ENCODE measurements at regions not wholly inside any gene's neighbourhood (a gene's known extent, or its start where the extent isn't known, plus 50 kb on each side); places are given as distances from the start of the nearest gene placed in this dataset.

GRCh38 chr1:194544012-194544411, 1357.6 kb upstream of the B3GALT2 start:
- no peak for DNase-seq (ENCODE audit: low read depth in 2 of 2)

GRCh38 chr1:194538453-194538852, 1352.0 kb upstream of the B3GALT2 start:
- no peak for DNase-seq (ENCODE audit: low read depth in 2 of 2)

- DNase-seq (ENCODE audit: low read depth in 2 of 2): no peak
Observed at GRCh38 chr1:194537521-194537920, 1351.1 kb upstream of the B3GALT2 start.

- no peak for DNase-seq (ENCODE audit: low read depth in 2 of 2)
Observed at GRCh38 chr1:194535369-194535768, 1349.0 kb upstream of the B3GALT2 start.

- DNase-seq (ENCODE audit: low read depth in 2 of 2): no peak
Observed at GRCh38 chr1:194534784-194535183, 1348.4 kb upstream of the B3GALT2 start.

GRCh38 chr1:194533641-194534040, 1347.2 kb upstream of the B3GALT2 start:
- no peak for DNase-seq (ENCODE audit: low read depth in 2 of 2)

- DNase-seq (ENCODE audit: low read depth in 2 of 2): no peak
Observed at GRCh38 chr1:194517567-194517966, 1331.2 kb upstream of the B3GALT2 start.

GRCh38 chr1:194515916-194516315, 1329.5 kb upstream of the B3GALT2 start:
- DNase-seq (ENCODE audit: low read depth in 2 of 2): no peak

- no peak for DNase-seq (ENCODE audit: low read depth in 2 of 2)
Observed at GRCh38 chr1:194512957-194513356, 1326.5 kb upstream of the B3GALT2 start.

- no peak for DNase-seq (ENCODE audit: low read depth in 2 of 2)
Observed at GRCh38 chr1:194512345-194512744, 1325.9 kb upstream of the B3GALT2 start.

GRCh38 chr1:194503209-194503608, 1316.8 kb upstream of the B3GALT2 start:
- DNase-seq (ENCODE audit: low read depth in 2 of 2): no peak

GRCh38 chr1:194495434-194495833, 1309.0 kb upstream of the B3GALT2 start:
- no peak for DNase-seq (ENCODE audit: low read depth in 2 of 2)

- DNase-seq (ENCODE audit: low read depth in 2 of 2): no peak
Observed at GRCh38 chr1:194487172-194487571, 1300.8 kb upstream of the B3GALT2 start.

- DNase-seq (ENCODE audit: low read depth in 2 of 2): no peak
Observed at GRCh38 chr1:194485432-194485831, 1299.0 kb upstream of the B3GALT2 start.

- DNase-seq (ENCODE audit: low read depth in 2 of 2): no peak
Observed at GRCh38 chr1:194478731-194479130, 1292.3 kb upstream of the B3GALT2 start.

- no peak for DNase-seq (ENCODE audit: low read depth in 2 of 2)
Observed at GRCh38 chr1:194477908-194478307, 1291.5 kb upstream of the B3GALT2 start.

- DNase-seq (ENCODE audit: low read depth in 2 of 2): no peak
Observed at GRCh38 chr1:194476872-194477271, 1290.5 kb upstream of the B3GALT2 start.

GRCh38 chr1:194476351-194476750, 1289.9 kb upstream of the B3GALT2 start:
- DNase-seq (ENCODE audit: low read depth in 2 of 2): no peak

GRCh38 chr1:194474701-194475100, 1288.3 kb upstream of the B3GALT2 start:
- no peak for DNase-seq (ENCODE audit: low read depth in 2 of 2)

GRCh38 chr1:194473766-194474165, 1287.4 kb upstream of the B3GALT2 start:
- no peak for DNase-seq (ENCODE audit: low read depth in 2 of 2)

GRCh38 chr1:194469282-194469681, 1282.9 kb upstream of the B3GALT2 start:
- DNase-seq (ENCODE audit: low read depth in 2 of 2): no peak

GRCh38 chr1:194466706-194467105, 1280.3 kb upstream of the B3GALT2 start:
- no peak for DNase-seq (ENCODE audit: low read depth in 2 of 2)

- no peak for DNase-seq (ENCODE audit: low read depth in 2 of 2)
Observed at GRCh38 chr1:194447636-194448035, 1261.2 kb upstream of the B3GALT2 start.

- DNase-seq (ENCODE audit: low read depth in 2 of 2): no peak
Observed at GRCh38 chr1:194445244-194445643, 1258.8 kb upstream of the B3GALT2 start.
